Hematopoietic multipotent progenitor cell treated with erythropoietin and hydrocortisone succinate and interleukin-3 and kit ligand, for 15 days (in vitro differentiated cells): ENCODE measurements at regions not wholly inside any gene's neighbourhood (a gene's known extent, or its start where the extent isn't known, plus 50 kb on each side); places are given as distances from the start of the nearest gene placed in this dataset.

Experiments
- DNase-seq: peaks from one replicate; pipeline ENCODE4 v3.0.0-alpha.2; 2015; ENCODE audit warnings: low spot score

DNA sequence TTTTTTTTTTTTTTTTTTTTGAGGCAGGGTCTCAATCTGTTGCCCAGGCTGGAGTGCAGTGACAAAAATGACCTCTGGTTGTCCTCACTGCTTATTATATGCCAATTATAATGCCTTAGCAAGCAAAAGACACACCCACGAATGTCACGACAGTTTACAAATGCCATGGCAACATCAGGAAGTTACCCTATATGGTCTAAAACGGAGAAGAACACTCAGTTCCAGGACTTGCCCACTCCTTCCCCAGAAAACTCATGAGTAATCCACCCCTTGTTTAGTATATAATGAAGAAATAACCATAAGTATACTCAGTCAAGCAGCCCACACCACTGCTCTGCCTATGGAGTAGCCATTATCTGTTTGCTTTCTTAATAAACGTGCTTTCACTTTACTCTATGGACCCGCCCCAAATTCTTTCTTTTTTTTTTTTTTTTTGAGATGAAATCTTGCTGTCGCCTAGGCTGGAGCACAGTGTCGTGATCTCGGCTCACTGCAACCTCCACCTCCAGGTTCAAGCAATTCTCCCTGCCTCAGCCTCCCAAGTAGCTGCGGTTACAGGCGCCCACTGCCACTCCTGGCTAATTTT, 106.2 kb downstream of the SMIM20 start:
- DNase-seq, result no peak

DNA sequence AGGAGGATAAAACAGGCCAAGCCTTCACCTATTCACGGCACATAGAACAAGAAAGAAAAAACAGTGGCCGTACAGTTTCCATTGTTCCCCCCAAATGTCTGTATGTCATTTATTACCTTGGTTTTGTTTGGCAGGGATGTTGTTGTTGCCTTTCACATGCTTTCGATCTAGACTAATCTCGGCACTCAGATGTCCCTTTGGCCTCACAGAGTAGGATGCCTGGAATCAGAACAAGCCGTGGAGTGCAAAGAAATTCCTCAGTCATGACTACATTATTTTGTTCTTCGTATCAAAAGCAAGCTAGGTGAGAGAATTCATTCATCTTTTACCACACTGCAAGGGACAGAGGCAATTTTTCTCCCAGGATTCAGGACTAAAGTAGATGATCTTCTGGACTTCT, 106.9 kb downstream of the SMIM20 start:
- DNase-seq, result no peak

DNA sequence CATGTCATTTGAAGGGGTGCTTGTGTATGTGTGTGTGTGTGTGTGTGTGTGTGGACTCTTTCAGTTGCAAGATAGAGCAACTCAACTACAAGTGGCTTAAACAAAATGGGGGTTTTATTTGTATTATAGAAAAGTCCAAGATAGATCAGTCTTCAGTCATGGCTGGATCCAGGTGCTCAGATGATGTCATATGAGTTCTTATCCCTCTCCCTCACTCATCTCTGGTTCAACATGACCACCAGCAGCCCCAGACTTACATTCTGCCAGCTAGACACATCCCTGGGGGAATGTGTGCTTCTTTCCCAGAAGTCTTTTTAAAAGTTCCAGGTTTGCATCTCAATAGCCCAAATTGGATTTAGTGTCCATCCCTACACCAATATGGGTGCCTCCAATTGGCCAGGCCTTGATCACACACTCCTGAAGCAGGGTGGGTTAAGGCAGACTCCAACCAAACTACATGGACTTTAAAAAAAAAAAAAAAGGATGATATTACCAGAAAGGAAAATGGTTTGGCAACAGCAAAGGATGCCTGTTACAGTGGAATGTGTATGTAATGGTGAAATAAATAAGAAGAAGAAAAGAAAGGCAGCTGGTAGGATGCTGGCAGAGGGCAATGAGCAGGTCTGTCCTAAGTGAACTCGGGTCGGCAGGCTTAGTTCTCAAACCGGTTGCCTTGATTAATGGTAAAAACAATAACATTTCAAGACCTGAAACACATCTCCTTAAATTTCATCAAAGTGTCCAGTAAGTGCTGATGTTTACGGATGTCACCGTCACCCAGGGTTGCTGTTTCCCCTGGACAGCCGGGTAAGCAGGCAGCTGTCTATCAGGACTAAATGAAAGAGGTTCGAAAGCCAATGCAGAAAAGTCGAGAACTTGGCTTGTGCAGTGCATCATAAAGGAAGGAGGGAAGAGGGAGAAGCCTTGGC, 107.7 kb downstream of the SMIM20 start:
- DNase-seq, result no peak

DNA sequence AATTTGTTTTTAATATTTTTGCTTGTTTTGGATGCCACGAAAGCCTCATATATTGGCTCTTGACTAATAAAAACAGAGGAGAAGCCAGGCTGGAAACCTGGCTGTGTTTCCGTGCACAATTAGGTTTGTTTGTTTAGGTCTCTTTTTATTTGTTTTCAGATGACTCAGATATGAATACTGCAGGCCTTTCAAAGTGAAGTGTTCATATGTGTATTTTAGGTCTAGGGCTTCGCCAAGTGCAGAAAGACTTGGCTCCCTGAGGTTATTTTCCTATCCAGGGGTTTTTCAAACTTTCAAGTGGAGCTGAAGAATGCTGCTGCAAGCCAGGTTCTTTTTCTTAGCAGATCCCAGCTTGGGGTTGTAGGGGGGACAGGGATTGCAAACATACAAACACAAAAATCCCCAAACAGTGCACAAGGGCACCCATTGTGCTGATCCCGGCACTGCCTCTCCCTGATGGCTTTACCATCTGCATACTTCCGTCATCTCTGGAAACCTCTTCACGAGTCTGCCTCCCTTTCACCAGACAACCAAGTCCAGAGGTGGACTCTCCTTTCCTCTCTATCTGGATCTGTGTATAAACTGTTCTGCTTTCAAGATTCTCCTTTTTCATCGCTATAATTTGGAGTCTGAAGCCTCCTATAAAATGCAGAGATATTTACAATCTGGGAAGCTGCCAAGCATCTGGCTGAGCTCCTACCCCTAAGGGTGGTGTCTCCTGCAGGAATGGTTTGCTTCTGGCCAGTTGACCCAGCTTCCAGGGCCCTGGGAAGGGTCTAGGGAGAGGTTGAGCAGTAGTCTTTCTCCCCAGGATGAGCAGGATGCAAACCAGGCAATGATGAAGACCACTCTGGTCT, 108.6 kb downstream of the SMIM20 start:
- no peak for DNase-seq

DNA sequence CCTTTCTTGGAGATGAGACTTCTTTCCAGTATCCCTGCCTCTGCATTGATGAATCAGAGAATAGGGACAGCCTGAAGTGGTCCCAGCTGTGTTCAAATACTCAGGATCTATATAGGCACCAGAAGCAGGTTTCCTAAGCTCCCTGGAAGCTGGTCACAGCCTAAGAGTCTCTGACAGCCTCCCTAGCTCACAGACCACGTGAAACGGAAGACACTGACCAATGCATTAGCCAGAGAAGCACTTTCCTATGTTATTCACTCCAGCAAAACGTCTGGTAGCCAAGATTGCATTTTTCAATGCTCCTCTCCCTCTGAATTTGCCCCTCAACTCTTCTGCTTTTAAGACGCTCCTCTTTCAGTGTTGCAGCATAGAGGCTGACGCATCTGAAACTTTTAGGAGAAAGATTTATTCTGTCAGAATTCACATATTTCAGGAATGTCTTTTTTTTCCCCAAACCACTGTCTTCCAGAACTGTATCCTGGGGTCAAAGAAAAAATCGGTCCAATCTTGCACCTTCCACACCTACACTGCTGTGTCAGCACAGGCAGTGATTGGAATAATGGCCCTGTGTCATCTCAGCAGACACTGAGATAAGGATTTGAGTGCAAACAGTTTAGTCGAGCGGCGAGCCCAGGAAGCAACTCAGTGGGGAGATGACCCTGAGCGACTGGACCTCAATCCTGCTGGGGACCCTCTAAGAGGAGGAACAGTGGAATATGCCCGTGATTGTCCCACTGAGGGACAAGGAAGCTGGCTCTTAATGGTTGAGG, 109.4 kb downstream of the SMIM20 start:
- DNase-seq, result no peak

DNA sequence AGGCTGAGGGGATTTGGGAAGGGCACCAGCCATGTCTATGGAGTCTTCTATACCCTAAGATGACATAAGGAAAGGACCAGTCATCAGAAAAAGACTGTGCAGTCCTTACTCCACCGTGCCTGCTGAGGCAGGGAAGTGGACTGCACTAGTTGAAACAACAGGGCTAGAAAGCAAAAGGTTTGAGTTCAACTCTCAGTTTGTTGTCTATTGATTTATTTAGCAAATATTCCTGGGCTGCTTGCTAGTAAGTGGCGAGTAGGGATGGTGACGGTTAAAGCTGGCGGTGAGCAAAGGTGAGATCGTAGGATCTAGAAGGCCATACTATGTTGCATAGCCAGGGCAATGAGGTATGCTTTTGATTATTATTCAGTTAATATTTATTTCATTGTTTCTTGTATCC, 110.1 kb downstream of the SMIM20 start:
- DNase-seq, result no peak

DNA sequence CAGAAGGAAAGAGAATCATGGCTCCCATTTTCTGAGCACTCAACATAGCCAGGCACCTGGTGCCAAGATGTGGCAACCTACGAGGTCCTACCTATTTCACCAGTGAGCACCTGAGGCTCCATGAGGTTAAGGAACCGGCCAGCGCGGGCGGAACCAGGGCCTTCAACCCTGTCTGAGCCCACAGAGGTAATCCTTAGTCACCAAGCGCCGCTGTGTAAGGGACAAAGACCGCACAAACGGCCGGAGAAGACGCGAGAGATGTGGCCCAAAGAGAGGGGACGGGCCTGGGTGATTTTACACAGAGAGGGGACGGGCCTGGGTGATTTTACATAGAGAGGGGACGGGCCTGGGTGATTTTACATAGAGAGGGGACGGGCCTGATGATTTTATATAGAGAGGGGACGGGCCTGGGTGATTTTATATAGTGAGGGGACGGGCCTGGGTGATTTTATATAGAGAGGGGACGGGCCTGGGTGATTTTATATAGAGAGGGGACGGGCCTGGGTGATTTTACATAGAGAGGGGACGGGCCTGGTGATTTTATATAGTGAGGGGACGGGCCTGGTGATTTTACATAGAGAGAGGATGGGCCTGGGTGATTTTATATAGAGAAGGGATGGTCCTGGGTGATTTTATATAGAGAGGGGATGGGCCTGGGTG, 114.2 kb downstream of the SMIM20 start:
- DNase-seq, result no peak

DNA sequence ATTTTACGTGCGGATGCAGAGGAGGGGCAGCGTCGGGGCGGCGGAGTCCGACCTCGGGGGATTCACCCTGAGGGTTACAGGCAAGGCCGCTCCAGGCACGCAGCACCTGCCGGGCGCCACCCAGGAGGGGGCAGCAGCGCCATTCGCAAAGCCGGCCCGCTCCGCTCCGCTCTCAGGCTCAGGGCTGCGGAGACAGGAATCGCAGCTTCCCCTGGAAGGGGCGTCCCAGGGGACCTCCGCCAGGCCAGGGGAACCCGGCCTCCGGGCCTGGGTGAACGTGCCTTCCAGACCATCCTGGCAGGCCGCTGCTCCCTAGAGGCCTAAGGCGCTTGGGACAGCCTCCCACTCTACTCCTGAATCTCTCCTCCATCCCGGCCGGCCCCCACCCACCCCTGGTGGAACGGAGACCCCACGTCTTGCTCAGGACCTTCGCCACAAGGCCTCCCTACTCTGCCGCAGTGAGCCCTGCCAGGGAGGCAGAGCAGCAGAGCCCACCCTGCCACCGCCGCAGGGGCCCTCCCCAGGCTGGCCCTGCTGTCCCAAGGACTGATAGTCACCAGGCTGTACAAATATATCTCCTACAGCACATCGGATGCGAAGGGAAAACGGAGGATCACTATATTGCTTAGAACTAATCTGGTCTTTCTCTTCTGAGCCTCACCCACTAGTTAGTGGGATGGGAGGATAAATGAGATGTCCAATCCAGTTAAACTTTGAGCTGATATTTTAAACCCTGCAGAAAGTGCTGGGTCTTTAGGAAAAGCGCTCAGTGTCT, 115.0 kb downstream of the SMIM20 start:
- no peak for DNase-seq

DNA sequence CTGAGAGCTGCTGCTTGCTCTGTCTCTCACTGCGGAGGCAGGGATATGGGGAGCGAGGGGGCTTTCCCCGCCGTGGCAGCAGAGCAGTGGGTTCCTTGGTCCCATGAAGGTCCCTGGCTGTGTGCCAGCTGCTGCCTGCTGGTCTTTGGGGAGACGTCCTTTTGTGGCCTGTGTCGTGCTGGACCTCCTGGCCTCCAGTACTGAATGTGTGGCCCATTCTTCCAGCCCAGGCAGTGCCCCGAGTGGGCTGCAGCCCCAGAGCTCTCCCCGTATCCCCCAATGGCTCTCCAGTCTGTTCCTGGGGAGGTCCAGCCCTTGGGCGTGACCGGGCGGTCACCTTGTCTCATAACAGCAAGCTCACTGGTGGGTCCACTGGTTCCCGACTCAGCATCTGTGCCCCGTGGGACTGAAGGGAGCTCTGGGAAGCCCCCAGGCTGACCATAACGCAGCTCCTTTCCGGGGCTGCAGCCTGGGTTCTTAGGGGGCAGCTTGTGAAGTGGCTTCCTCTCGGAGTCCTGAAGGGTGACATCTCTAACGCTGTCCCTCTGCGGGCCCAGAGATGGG, 115.6 kb downstream of the SMIM20 start:
- no peak for DNase-seq

DNA sequence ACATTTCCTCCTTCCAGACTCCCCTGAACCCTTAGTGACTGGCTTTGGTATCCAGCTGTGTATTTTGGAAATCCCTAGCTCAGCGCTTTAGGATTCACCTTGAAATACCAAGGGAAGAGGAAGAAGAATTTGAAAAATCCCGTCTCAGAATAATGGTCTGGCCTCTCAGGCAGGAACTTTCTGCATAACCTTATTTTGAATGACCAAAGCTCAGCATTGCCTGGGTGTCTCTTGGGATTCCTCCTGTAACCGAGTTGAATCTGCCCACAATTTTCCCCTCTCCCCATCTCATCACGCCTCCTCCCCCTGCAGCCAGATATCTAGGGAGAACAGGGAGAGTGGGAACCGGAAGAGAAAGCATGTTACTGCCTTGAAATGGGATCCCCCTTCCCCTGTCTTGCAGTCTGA, 116.2 kb downstream of the SMIM20 start:
- no peak for DNase-seq

DNA sequence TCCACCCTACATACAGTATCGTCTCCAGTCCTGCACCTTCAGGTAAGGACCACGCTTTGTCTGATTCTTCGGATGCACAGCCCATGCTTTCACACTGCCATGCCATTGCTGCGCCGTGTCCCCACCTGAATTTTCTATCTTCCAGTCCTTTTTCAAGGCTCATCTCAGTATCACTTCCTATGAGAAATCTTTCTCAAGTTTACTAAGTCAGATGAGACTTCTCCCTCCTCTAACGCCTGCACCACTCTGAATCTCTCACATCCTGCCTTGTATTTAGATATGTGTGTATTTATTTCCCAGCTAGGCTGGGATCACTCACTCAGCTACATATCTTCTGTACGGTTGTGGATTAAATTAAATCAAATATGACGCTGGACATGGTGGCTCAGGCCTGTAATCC, 116.8 kb downstream of the SMIM20 start:
- DNase-seq, result no peak

DNA sequence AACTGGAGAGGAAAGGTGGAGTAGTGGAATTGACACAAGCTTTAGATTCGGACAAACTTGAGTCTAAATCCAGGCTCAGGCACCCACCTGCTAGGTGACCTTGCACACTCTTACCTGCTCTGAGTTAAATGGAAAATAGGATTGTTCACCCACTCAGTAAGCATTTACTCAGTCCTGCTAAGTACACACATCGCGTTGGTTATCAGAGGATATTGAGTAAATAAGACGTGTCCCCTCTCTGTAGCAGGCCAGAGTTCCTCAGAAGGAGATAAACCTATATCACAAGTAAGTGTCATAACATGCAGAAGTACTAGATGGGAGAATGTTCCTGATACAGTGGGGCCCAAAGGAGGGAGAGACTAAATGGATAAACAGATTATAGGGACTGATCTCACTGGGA, 117.7 kb downstream of the SMIM20 start:
- DNase-seq, result no peak

DNA sequence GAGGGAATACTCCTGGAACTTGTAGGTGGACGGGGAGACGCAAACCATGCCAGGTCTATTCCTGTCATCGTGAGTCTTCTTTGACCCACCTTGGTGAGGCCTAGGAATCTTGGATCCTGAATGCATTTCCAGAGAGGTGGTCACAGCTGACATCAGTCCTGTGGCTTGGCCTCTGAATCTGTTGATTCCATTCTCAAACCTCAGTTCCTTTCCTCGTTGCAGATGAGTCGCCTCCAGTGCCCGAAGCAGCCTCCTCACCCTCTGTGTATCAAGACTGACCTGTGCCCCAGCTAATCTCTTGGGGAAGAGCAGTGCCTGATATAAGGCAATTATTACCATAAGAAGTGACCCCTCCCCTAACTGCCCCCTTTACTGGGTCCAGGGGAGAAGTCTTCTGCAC, 118.1 kb downstream of the SMIM20 start:
- no peak for DNase-seq

DNA sequence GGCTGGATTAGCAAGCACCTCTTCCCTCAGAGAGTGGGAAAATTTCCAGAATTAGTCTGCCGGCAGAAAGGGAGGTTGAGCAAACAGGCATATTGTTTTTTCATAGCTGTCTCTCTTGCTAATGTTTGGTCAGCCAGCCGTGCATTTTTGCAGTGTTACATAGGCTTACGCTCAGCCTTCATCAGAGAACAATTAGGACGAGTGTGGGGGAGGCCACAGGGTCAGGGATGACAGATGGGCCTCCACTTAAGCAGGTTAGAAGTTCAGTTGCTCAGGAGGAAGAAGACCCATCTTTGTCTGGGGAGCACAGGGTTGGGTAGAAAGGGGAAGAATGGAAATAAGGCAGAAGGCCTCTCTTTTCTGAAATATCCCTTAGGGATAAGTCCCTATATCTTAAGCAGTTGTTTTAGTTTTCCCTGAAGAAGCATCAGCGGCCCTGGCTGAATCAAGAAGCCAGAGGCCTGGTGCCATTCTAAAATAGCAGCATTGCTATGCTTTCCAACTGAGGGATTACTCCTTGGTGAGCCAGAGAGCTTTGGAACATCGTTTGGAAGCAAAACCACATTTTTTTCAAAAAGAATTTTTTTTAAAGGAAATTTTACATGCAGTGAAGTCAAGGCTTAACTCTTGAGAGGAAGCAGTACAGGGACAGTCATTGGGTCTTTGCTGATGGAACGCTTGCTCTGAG, 118.8 kb downstream of the SMIM20 start:
- DNase-seq, result no peak

DNA sequence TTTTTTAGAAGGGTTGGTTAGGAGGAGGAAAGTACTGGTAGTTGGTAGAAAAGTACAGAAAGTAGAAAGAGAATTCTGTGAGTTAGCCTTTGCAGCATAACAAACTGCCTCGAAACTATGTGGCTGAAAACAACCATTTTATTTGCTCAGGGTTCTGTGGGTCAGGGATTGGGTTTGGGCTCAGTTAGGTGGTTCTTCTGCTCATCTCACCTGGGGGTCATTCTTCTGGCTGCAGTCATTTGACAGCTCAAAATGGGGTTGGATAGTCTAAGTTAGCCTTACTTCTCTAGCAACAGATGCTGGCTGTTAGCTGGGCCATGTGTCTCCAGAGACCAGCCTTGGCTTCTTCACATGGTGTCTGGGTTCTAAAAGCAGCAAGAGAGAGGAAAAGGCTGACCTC, 119.4 kb downstream of the SMIM20 start:
- DNase-seq, result no peak

DNA sequence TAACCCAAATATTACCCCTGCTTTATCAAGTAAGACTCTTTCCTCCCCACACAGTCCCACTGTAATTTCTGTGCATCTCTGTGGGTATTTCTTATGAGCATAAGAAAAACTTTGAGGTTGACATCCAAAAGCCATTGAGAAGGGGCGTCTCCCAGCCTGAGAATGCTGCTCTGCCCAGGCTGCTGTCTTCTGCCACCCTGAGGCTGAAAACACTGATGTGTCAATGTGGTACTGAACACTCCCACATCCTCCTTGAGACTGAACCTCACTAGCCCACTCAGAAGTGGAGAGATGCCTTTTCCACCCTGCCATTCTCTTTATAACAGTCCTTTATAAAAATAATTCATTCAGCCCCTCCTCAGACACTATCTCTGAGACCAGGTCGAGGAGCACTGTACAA, 120.8 kb downstream of the SMIM20 start:
- no peak for DNase-seq

DNA sequence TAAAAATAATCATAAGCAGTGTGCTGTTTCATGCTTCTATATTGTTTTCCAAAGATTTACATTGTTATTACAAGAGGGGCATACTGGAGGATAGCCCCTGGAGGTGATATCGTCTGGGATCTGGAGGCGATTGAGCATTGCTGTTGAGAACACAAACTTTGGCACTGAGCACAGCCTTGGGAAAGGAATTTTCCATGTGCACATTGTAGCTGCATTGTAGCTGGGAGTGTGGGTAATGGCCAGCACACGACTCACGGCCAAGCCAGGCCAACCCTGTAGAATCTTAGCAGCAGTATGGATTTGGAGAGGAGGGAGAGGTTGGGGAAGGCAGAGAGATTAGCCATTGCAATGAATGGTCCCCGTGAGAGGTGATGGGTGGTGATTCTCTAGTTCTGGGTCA, 121.9 kb downstream of the SMIM20 start:
- no peak for DNase-seq

DNA sequence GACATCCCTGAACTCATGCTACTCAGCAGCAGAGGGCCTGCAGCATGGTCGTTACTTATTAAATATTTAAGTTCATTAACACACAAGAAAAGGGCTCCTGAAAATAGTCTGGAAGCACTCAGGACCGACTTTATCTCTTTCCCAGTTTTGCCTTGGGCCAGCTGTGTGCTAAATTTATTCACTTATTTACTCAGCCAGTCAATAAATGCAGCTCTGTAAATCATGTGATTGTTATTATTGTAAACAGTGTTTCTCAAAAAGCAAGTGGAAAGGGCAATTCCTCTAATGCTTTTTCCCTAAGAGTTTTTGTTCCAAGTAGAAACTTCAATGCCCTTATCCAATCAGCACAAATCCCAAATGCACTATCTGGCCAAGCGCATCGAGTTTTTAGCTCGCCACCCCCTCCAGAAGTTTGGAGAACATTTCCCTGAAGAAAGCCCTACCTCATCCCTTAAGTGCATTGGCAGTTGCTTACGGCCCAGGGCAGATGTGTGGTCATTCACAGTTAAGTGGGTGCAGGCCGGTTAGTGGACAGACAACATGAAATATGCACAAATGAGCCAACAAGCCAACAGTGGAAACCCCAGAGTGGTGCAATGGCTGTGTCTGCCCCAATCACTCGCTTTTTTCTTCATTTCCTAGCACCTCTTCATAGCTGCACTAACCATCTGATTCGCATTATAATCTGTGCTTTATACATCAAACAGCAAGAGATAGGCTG, 125.8 kb downstream of the SMIM20 start:
- DNase-seq, result no peak

DNA sequence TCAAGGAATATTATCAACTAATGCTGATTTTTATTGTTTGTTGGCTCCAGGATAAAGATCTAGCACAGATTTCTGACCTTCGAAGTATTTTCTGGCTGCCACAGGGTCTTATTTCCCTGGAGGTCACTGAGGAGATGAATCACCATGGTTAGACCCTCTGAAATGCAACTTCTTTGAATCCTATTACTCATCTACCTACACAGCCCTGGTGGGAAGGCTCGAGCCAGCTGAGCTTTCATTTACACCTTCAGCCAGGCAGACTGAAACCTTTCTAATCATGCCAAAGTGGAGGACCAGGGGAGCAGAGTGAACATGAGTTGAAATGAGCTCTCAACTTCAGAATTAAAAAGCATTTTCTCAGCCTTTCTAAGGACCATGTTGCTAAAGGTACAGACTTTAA, 130.5 kb downstream of the SMIM20 start:
- DNase-seq, result no peak
